NCI-H2196 (cell line): ENCODE measurements at regions not wholly inside any gene's neighbourhood (a gene's known extent, or its start where the extent isn't known, plus 50 kb on each side); places are given as distances from the start of the nearest gene placed in this dataset.
A peak's percentile ranks its signal among the peaks of the same experiment; 100 is the strongest.

Experiments
- DNase-seq: peaks from one replicate; lab custom pipeline; 2025; ENCODE audit not compliant: unreplicated experiment; lab: John Stamatoyannopoulos, UW

DNA sequence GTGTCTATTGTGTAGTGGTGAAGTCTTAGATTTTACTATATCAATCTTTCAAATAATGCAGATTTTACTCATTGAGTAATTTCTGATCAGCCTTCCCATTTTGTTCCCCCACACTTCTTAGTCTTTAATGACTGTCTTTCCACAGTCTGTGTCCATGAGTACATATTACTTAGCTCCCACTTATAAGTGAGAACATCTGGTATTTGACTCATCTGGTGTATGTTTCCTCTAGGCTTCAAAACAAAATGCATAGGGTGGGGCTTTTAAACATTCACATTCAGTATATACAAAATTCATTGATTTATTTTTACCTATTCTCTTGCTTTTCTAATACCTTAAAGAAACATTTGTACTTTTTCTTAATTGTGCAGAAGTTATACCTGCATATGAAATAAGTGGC lies 513.0 kb downstream of the MTRR start:
- no peak for DNase-seq

DNA sequence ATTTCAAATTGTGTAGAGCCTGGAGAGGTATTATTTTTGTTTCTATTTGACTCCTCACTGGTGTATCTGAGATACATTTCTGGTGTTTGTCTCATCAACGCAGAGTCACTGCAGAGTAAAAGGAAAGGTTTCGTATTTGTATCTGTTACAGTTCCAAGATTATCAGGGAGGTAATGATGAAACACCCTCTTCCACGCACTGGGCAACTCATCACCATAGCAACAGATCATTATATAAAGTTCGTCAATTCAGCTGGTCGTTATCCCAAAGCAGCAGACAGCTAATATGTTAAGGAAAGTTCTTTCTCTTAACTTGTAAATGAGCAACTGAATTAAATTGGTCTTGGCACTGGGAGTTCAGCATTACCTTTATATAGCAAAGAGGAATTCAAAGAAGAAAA lies 513.5 kb downstream of the MTRR start:
- no peak for DNase-seq

DNA sequence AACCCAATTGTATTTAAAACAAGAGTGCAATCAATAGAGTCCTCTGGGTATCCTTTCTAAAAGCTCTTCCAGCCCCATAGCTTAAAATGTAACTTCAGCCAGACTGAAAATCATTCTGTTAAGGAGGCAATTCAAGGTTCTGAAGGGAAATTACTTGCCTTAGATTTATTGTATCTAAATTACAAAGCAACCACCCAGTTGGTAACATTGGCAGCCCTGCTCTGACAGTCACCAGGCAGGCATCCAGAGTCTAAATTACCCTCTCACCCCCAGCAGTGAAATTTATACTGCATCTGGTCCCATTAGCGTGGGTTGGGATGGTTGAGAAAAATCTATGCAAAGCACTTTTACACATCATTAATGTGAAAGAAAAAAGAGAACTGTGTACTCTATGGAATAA lies 514.7 kb downstream of the MTRR start:
- no peak for DNase-seq

DNA sequence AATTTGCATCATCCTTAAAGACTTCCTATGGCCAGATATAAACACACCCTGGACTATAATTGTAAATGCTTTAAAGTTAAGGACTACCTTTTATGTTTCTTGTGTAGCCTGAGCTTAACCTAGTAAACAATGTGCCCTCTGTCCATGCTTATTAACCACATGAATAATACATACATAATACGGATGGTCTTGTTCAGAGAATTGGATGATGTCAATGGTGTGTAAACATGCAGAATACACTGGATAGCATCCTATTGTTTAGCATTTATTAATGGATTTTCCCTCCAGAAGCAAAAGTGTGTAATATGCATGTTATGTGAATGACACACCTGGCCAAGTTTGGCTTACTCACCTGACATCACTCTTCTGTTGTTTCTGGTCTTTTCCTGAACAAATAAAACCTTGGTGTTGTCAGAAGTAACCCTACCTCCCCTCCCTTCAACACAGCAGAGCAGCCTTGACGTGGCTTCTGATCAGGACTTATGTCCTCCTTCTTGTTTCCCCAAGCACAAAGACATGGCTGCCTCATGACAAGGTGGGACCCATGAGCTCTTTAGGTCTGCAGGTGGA lies 517.9 kb downstream of the MTRR start:
- DNase-seq: no peak

DNA sequence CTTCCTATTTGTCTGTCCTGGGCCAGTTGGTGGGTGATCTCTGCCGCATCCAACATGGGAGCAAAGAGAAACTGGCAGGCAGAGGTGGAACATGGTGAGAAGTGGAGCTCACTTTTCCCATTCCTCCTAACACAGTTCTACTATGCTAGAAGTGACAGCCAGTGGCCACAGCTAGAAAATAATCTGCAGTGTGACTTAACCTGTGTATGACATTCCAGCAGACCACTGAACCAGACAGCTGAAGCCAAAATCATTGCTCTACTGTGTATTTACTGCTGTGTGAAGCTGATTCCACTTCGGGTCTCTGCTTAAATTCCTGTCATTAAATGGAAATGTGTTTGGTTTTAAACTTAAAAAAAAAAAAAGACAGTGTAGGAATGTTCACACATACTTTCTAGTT lies 523.0 kb downstream of the MTRR start:
- no peak for DNase-seq

DNA sequence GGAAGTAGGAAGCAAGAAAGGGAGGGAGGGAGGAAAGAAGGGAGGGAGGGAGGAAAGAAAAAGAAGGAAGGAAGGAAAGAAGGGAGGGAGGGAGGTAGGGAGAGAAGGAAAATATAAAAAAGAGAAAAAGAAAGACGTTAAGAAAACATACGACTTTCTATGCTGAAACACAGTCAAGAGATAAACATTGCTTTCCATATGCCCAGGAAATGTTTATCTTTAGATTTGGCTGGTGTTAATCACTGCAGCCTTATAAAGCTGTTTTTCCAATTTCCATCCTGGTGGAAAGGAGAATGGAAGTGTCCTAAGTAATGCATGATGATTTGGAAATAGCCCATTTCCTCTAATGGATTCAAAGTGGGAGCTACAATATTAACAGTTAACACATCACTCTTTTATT lies 524.3 kb downstream of the MTRR start:
- no peak for DNase-seq

DNA sequence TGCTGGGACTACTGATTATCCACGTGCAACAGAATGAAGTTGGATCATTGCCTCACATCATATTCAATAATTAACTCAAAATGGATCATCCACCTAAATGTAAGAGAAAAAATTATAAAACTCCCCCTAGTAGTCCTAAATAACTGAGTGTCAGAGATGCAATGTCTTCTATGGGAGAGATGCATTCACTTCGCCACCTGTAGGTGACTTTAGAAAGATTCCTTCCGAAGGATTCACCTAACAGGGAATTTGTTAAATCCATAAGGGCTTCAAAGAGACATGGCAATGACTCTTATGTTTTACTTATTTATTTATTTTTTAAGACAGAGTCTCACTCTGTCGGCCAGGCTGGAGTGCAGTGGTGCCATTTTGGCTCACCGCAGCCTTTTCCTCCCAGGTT lies 526.0 kb downstream of the MTRR start:
- no peak for DNase-seq

DNA sequence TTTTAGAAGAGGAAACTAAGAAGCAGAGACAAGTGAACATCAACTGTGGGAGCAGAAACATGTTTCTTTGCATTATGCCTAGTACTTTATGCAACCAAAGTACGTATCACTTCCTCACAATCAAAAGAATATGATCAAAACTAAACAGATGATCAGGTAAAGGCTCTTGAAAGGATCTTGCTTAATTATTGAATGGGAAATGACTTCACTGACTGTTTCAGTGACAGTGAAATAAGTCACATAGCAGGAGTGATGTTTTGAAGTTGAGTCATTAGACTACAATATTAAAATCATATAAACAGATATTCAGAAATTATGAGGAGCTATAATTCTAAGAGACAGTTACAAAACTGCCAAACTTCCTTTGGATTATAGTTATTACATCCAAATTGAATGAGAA lies 527.3 kb downstream of the MTRR start:
- DNase-seq: no peak

DNA sequence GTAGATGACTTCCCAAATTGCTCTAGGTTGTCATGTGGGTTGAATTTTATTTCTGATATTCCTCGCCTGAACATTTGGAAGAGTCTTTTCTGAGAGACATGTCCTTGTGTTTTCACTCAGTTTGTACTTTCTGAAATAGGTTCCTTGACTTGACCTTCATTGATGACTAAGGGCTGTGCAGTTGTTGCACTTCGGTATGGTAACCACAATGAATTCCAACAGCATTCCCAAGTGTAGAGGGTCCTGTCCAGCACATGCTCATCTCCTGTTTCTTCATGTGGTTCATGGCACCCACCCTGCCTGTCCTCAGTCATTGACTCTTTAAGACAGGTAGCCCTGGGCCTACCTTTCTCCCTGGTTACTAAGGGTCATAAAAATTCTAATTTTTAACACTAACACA lies 527.8 kb downstream of the MTRR start:
- no peak for DNase-seq

DNA sequence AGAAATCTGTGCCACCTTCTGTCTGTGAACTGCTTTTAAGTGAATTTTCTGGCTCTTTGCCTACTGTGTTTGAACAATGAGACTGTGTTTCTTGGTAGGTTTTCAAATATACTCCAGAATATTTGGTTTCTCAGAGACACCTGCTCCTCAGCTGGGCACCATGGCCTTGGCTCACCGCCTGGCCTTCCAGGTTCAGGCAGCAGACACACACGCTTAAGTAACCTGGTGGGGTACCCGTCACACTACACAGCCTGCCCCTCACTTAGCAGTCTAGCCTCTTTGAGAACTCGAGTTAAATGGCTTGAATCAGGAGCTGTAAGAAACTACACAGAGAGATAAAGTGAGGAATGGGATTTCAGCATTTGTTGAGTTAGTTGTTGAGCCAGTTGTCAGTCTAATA lies 530.5 kb downstream of the MTRR start:
- DNase-seq: peak; percentile 20

DNA sequence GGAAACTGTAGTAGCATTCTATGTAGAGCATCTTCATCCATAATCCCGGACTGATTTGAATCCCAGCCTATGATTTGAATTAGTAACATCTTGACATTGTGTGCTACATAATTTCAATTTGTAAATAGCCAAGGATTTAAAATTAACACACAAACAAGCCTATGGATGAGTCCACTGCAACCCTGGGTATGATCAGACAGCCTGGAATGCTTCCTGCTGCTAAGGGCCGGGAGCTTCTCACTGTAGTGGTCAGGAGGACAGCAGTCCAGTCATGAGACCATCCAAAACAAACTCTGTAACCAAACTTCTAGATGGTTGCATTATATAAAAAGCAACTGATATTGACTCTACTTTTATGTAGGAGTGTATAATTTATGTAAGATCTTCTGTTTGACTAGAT lies 539.3 kb downstream of the MTRR start:
- DNase-seq: no peak

DNA sequence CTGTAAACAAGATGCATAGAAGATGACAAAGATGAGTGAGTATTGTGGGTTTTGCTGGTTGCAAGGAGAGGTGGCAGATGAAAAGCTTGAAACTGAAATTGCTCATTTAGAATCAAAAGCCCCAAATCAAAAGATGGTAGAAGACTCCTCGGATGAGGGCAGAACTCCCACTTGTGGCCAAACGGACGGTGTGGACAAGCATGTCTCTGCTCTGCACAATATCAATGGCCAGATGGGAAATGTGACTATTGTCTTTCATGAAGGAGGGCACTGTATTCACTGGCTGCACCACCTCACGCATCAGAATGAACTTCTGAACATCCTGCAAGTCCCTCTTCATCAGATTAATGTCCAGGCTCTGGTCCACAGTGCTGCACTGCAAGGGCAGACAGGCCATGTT lies 541.7 kb downstream of the MTRR start:
- DNase-seq: no peak

DNA sequence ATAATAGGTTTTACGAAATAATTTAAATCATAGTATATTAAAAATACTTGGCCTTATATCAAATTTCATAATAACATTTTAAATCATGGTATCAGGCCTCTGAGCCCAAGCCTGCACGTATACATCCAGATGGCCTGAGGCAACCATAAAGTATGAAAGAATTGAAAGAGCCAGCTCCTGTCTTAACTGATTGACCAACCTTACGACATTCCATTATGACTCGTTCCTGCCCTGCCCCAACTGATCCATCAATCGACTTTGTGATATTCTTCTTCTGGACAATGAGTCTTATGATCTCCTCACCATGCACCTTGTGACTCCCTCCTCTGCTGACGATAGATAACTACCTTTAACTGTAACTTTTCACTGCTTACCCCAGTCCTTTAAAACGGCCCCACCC lies 545.0 kb downstream of the MTRR start:
- no peak for DNase-seq

DNA sequence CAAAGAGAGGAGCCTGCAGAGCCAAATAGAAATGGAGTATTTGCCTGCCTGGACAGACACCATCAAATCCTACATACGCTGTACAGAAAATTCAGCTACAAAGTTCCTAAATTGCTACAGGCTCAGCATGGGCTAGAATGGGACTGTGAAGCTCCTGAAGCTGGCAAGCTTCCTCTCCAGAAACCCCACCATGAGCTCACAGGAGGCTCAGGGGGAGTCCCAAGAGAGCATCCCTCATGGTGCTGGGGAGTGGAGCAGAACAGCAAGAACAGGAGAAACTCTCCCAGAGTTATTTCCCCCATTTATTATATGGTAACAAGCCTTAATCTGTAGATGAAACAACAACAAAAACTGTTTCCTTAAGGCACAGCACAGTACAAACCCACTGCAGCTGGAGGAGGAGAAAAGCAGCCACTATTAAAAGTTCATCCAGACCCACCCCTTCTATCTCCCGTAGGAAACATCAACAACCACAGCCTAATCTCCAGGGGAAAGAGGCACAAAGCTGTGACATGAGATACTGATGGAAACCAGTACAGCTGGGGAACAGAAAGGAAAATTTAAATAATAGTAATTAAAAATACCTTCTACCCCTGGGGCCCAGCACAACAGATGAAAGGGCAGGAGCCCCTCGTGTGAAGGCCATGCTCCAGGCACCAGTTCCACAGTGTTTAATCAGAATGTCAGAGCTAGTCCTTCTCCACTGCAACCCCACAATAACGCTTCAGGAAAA lies 548.5 kb downstream of the MTRR start:
- no peak for DNase-seq

DNA sequence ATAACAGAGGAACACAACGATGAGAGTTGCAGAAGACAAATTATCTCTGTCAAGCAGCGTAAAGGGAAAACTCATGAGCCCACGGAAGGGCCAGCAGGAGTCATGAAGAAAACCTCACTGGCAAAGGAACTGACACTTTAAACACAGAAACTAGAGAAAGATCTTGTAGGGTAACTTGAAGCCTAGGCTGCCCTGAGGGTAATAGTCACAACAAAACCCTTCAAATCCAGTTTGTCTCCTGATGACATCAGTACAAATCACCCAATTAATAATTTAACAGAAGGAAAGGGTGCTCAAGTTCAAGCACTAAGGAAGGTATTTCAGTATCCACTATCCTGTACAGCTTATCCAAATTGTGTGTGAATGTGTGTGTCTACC lies 549.1 kb downstream of the MTRR start:
- DNase-seq: no peak

DNA sequence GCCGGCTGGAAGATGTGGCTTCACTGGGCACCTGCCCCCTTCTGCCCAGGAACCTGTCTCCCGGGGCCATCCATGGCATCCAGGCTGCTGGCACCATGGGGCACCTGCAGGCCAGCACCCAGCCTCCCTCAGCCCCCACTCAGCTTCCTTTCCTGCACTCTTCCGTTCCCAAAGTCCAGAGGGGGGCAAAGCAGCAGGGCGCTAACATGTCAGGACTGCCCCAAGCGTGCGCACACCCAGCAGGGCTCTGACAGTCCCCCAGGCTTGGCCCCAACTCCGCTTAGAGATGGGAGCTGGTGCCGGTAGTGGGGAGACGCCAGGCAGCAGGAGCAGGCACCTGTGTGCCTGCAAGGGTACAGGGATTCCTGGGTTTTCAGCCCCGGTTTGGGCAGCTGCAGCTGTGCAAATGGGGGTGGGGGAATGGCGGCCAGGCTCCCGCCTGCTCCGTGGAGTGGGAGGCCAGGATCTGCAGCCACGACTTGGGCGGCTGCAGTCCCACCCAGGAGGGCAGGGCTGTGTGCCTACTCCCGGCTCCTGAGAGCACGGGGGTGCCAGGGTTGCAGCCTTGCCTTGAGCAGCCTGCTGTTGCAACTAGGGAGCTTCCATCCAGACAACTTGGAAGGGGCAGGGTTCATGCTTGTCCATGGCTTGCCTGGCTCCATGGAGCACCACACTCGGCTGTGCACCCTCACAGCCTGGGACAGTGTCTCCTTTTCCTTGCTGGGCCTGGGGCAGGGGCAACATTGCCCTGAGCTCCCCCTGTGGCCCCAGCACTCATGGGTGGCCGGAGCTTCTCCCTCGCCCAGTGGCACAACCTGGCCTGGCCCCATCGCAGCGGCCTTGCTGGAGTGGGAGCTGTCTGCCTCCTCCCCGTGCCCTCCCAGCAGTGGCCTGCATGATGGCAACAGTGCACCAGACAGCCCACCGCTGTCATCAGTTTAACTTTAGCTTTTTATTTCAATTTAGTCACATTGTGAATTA lies 561.1 kb downstream of the MTRR start:
- DNase-seq: no peak

DNA sequence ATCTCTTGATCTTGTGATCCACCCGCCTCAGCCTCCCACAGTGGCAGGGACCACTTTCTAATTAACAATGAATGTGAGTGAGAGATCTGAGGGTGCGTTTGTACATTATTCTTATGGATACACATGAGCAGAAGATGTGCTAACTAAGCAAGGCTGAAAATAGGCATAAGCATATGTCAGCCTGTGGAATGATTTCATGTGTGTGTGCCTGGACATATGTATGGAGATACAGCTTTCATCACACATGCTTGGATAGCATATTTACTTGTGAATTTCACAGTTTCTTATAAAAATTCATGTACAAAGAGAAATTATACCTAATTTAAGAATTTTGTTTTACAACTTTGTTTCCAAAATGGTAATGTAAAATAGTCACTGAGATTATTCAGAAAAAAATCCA lies 565.6 kb downstream of the MTRR start:
- no peak for DNase-seq

DNA sequence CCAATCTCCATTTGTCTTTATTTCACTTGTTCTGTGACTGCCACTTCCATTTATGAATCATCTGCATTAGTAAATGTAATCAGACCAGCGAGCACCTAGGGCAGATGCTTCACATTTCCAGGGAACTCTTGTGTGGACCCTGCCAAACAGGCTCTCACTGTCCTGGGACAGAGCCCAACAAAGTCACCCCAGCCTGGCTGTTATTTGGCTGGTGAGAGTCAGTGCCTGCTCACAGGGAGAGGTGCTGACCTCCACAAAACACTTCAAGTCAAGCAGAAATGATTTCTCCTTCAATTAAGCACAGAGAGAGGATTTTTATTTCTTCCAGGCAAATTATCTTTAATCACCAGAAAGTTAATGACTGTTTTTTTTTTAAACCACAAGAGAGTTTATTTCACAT lies 568.0 kb downstream of the MTRR start:
- no peak for DNase-seq

DNA sequence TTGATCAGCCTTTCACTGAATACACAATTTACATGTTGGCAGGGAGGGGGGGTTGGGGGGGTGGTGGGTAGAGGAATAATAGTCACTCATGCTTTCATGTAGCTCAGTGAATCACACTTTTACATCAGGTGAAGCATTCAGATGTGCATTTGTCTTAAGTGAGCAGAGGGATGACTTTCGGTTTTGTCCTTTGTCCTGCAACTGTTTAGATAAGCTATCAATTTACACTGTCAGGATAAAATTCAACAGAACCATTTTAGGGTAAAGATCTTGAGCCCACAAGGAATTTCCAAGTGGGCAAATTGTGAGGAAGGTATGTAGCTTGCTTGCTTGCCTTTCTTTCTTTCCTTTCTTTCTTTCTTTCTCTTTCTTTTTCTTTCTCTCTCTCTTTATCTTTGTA lies 576.2 kb downstream of the MTRR start:
- no peak for DNase-seq

DNA sequence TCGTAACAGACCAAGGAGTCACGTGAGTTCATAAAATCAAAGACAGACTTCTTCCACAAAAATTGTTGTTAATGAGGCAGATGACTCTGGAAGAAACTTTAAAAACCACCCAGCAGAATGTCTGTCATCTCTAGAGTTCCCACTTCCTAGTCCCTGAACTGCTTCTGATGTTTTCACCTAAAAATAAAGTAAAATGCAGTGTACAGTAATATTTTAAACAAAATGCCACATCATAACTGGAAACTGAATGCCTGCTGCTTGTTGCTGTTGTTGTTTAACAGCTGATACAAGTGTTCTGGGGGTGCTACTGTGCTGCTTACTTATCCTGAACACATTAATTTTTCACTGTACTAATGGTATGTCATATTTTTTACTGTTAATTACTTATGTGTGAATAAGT lies 577.2 kb downstream of the MTRR start:
- no peak for DNase-seq

DNA sequence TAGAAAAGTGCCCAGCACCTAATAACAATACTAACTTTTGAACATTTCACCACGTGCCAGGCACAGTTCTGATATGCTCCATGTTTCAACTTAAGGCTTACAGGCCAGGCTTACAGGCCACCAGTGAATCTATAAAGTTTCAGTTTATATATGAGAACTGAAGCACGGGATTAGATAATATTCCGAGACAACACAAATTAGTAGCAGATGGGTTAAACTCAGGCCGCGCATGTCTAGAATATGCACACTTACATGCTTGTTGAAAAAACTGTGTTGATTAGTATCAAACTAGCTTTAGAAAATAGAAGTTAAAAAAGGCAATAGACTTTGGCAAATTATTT lies 587.9 kb downstream of the MTRR start:
- peak; percentile 29 for DNase-seq
